ENCODE measurements at regions not wholly inside any gene's neighbourhood (a gene's known extent, or its start where the extent isn't known, plus 50 kb on each side); places are given as distances from the start of the nearest gene placed in this dataset.

- Histone ChIP-seq H3K36me3 (ENCODE audit: control insufficient read depth in 2 of 4, insufficient read depth in 4 of 4, low read length in 3 of 4) (no peaks in the 10 kb centered on the region), H4K20me1 (replicated peaks in 1 of 2; ENCODE audit: control insufficient read depth in 1 of 2, insufficient read depth in 2 of 2, low read length in 2 of 2) (no peaks in the 10 kb centered on the region), H3K9me3 (ENCODE audit: insufficient read depth in 2 of 2, low read depth in 1 of 2, low read length in 1 of 2) (no peaks in the 10 kb centered on the region), H3K4me2 (ENCODE audit: insufficient read depth in 1 of 2, low read depth in 2 of 2, low read length in 2 of 2) (no peak overlapping the region), H3K27me3 (replicated peaks in 1 of 4; ENCODE audit: control insufficient read depth in 3 of 4, extremely low read depth in 1 of 4, insufficient read depth in 3 of 4, low read length in 3 of 4) (no peaks in the 10 kb centered on the region), H3K4me1 (replicated peaks in 1 of 4; ENCODE audit: control insufficient read depth in 3 of 4, insufficient read depth in 4 of 4, low read length in 3 of 4) (no peaks in the 10 kb centered on the region; a peak in 2 of 7 replicates), H3K14ac (ENCODE audit: insufficient read length) (no peak overlapping the region), H2BK12ac (ENCODE audit: low read depth, low read length) (no peak overlapping the region), H2BK20ac (ENCODE audit: low read length) (no peak overlapping the region), H3K4me3 (ENCODE audit: extremely low read depth in 1 of 4, insufficient read depth in 2 of 4, low read depth in 3 of 4, low read length in 4 of 4) (no peak overlapping the region), H2BK5ac (ENCODE audit: low read depth, low read length) (no peak overlapping the region), H3K23ac (ENCODE audit: insufficient read length) (no peak overlapping the region), H3K18ac (ENCODE audit: extremely low read depth, low read length) (no peak overlapping the region), H3K23me2 (ENCODE audit: low read depth, low read length) (no peaks in the 10 kb centered on the region), H4K8ac (ENCODE audit: extremely low read depth, insufficient read depth, low read length) (no peak overlapping the region), H3K79me2 (ENCODE audit: control insufficient read depth in 1 of 2, insufficient read depth in 2 of 2, low read length in 2 of 2) (no peaks in the 10 kb centered on the region), H4K91ac (replicated peaks; ENCODE audit: insufficient read length, low read length) (no peak overlapping the region), H2AK5ac (ENCODE audit: low read depth, low read length) (no peak overlapping the region), H2BK120ac (replicated peaks; ENCODE audit: low read depth, low read length) (no peak overlapping the region), H2AFZ (ENCODE audit: low read length) (no peak overlapping the region), H3K4ac (replicated peaks; ENCODE audit: insufficient read length, low read depth, low read length) (no peak overlapping the region), H4K5ac (ENCODE audit: insufficient read length, low read depth, low read length) (no peak overlapping the region), H3K79me1 (ENCODE audit: low read depth, low read length) (no peaks in the 10 kb centered on the region), H2BK15ac (ENCODE audit: low read length) (no peak overlapping the region), H3K27ac (ENCODE audit: low read depth, low read length) (no peak overlapping the region), H3K9ac (replicated peaks in 1 of 4; ENCODE audit: extremely low read depth in 1 of 4, low read depth in 3 of 4, low read length in 3 of 4) (no peak overlapping the region), H3K56ac (replicated peaks; ENCODE audit: insufficient read length, low read depth, low read length) (no peak overlapping the region)
- ChIA-PET POLR2A (ENCODE audit: partially characterized antibody) (no interaction called here), CTCF (ENCODE audit: partially characterized antibody) (interaction anchor here (1.3 kb wide), 1 partner anchor 63 kb away, joined by 4 read pairs; no protein-coding TSS in a partner anchor)
- 78% methylated on average over 3 of the region's 3 CpGs; no CpG with 5 or more reads in 1 of the 2 experiments for WGBS, 2 experiments (ENCODE audit: extremely low coverage in 1 of 2, insufficient coverage in 1 of 2, insufficient read length in 1 of 2, insufficient replicate concordance in 2 of 2, low coverage in 1 of 2, low lambda C conversion rate in 2 of 2, missing lambda C conversion rate in 1 of 2)
- DNase-seq (ENCODE audit: low read depth in 1 of 2, low spot score in 2 of 2) (no peak), FAIRE-seq (no peak)
- no peak for TF ChIP-seq POU5F1 (IDR thresholded peaks at IDR 0.05; ENCODE audit: low read depth, low read length)
- TF ChIP-seq ASH2L (IDR thresholded peaks at IDR 0.05; ENCODE audit: low read length) = no peak
- no peak for TF ChIP-seq SP1 (IDR thresholded peaks at IDR 0.05; ENCODE audit: low read depth, low read length)
- no peak for TF ChIP-seq BCL11A (IDR thresholded peaks at IDR 0.05; ENCODE audit: low read depth in 2 of 2, low read length in 2 of 2)
- no peak for TF ChIP-seq NANOG (IDR thresholded peaks at IDR 0.05; ENCODE audit: insufficient read depth, low read depth, low read length, poor library complexity, severe bottlenecking)
- no peak for TF ChIP-seq CTCF (IDR thresholded peaks at IDR 0.05; ENCODE audit: control extremely low read depth in 1 of 3, insufficient read depth in 1 of 3, low read depth in 1 of 3, low read length in 3 of 3)
Observed at GRCh38 chr2:133760376-133760775, 192.1 kb upstream of the NCKAP5 start.

All from H1 (cell line).